Tibial nerve (tissue), 3 donors: ENCODE measurements at regions not wholly inside any gene's neighbourhood (a gene's known extent, or its start where the extent isn't known, plus 50 kb on each side); places are given as distances from the start of the nearest gene placed in this dataset.

ENCODE experiments used
- CTCF ChIP-seq, 5 experiments: fragments of 200-600 bp in 3 of 5; fragments of 450-650 bp in 2 of 5; sonication (generic) in 3 of 5; IDR thresholded peaks; one replicate each; pipeline ENCODE4 v1.5.1; 2016 to 2019; ENCODE audit warnings: antibody characterized with exemption in 5 of 5, mild to moderate bottlenecking in 3 of 5, moderate library complexity in 2 of 5
- POLR2A ChIP-seq, 2 donors: fragments of 450-650 bp; IDR thresholded peaks; one replicate each; pipeline ENCODE4 v1.6.1; 2017; ENCODE audit warnings: antibody characterized with exemption in 2 of 2, mild to moderate bottlenecking in 2 of 2, moderate library complexity in 2 of 2

GRCh38 chrY:7701676-7702075, 790.1 kb upstream of the AMELY start:
- no peak for TF ChIP-seq CTCF (IDR thresholded peaks at IDR 0.05)
- TF ChIP-seq POLR2A (IDR thresholded peaks at IDR 0.05), result no peak
